ENCODE measurements at regions not wholly inside any gene's neighbourhood (a gene's known extent, or its start where the extent isn't known, plus 50 kb on each side); places are given as distances from the start of the nearest gene placed in this dataset.

DNA sequence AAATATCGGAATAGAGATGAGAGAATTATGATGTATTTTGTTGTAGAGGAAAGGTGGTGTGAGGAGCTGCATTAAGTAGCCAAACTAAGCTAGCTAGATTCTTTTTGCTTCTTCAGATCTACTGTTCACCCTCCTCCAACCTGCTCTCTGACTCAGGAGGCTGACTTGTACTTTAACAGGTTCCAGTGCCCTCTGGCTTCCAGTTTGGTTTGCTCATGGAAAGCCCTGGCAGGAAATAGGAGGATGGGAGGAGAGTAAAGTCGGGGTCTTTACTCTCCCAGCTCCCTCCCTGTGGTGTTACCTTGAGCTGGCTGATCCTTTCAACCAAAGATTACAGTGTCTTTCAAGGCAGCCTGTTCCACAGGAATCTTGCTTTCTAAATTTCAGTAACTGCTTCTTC lies 277.0 kb upstream of the EDA2R start:
- TF ChIP-seq, protein P1, sequence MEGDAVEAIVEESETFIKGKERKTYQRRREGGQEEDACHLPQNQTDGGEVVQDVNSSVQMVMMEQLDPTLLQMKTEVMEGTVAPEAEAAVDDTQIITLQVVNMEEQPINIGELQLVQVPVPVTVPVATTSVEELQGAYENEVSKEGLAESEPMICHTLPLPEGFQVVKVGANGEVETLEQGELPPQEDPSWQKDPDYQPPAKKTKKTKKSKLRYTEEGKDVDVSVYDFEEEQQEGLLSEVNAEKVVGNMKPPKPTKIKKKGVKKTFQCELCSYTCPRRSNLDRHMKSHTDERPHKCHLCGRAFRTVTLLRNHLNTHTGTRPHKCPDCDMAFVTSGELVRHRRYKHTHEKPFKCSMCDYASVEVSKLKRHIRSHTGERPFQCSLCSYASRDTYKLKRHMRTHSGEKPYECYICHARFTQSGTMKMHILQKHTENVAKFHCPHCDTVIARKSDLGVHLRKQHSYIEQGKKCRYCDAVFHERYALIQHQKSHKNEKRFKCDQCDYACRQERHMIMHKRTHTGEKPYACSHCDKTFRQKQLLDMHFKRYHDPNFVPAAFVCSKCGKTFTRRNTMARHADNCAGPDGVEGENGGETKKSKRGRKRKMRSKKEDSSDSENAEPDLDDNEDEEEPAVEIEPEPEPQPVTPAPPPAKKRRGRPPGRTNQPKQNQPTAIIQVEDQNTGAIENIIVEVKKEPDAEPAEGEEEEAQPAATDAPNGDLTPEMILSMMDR (IDR thresholded peaks at IDR 0.05; ENCODE audit: extremely low read depth, insufficient read depth, missing control alignments), result no peak
- no peak for DNase-seq (ENCODE audit: low spot score)
- in situ Hi-C loops (cut with MboI; ENCODE audit: low pct_unique_long_range_greater_than_20kb, low sequenced_read_pairs, unreplicated experiment), result no loop called here

DNA sequence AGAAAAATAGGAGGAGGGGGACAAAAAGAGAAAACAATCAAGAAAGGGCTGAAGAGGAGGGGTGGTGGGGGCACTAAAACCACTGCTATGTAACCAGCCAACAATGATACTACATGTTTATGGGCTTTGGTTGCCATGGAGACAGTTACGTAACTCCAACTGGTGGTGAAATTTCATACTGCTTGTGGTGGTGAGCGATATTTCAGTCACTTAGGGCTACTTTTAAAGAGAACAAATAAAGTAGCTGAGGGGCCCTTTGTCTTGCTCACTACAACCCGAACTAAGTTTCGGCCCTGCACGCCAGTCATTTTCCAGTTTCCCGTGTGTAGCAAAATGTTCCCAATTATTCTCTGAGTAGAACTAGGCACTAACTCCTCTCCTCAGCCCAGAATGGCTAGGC lies 275.2 kb upstream of the EDA2R start:
- no peak for DNase-seq (ENCODE audit: low spot score)
- TF ChIP-seq, protein P1 (IDR thresholded peaks at IDR 0.05; ENCODE audit: extremely low read depth, insufficient read depth, missing control alignments), result no peak
- in situ Hi-C loops (cut with MboI; ENCODE audit: low pct_unique_long_range_greater_than_20kb, low sequenced_read_pairs, unreplicated experiment), result no loop called here

DNA sequence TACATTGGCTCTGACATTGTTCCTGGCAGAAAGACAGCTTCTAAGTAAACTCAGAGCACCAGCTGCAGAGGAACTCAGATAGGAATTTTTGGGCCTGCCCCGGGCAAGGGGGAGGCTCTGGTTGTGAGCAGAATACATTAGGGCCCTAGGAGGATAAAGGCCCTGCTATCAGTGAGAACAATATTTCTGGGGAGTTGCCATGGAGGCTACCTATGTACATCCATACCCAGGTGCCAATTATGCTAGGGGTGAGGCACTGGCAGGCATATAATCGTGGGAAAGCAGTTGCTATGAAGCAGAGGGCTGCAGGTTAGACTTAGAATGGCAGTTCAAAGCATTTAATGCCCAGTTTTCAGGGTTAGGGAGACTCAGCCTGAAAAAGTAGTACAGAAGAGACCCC lies 273.5 kb upstream of the EDA2R start:
- in situ Hi-C loops (cut with MboI; ENCODE audit: low pct_unique_long_range_greater_than_20kb, low sequenced_read_pairs, unreplicated experiment), result no loop called here
- no peak for DNase-seq (ENCODE audit: low spot score)
- TF ChIP-seq, protein P1 (IDR thresholded peaks at IDR 0.05; ENCODE audit: extremely low read depth, insufficient read depth, missing control alignments), result no peak

DNA sequence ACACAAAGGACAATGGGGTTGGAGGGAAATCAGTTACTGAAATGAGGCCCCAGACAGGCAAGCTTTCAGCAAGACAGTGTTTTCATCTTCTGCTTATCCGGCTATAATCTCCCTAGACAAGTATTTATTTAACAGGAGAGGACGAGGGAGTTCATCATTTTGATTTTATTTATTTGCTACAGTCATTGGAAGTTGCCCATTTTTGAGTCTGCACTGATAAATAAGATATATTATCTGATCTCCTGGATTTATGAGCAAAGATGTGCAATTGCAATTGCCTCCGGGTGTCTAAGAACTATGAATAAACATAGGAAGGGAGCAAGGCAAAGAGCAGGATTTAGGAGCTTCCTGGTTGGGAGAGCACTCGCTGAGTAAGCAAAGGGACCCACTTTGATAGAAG lies 263.2 kb upstream of the EDA2R start:
- no peak for DNase-seq (ENCODE audit: low spot score)
- in situ Hi-C loops (cut with MboI; ENCODE audit: low pct_unique_long_range_greater_than_20kb, low sequenced_read_pairs, unreplicated experiment), result no loop called here
- TF ChIP-seq, protein P1 (IDR thresholded peaks at IDR 0.05; ENCODE audit: extremely low read depth, insufficient read depth, missing control alignments), result no peak

DNA sequence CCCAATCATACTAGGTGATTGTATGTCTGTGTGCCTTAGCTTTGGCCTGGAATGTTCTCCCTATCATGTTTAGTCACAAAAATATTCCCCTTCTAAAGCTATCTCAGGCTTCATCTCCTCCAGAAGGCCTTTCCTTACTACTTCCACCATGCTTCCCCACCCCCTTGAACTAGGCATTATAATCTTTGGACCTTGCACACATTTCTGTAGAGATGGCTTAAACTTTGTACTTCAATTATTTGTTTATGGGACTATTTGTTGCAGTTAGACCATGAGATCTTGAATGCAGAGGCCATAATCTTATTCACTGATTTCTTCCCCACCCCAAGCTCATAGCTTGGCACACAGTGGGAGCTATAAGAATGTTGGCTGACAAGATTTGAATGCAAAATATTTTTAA lies 262.0 kb upstream of the EDA2R start:
- TF ChIP-seq, protein P1 (IDR thresholded peaks at IDR 0.05; ENCODE audit: extremely low read depth, insufficient read depth, missing control alignments), result no peak
- in situ Hi-C loops (cut with MboI; ENCODE audit: low pct_unique_long_range_greater_than_20kb, low sequenced_read_pairs, unreplicated experiment), result no loop called here
- DNase-seq (ENCODE audit: low spot score), result no peak

DNA sequence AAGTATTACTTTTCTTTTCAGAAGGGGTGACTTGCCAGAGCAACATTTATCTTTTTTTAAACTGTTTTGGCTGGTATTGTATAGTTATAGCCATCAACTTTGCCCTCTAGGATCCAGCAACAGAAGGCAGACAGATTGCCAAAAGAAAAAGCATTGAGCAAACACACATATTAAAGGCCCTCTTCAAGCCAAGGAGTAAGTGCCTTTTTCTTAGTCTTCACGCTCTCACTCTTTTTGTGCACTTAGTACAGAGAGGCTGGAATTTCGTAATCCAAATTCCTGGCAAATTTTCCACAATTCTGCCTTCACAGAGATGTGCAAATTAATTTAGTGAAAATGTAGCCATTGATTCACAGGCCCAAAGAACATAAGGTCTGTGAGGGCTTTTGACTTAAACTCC lies 253.1 kb upstream of the EDA2R start:
- in situ Hi-C loops (cut with MboI; ENCODE audit: low pct_unique_long_range_greater_than_20kb, low sequenced_read_pairs, unreplicated experiment), result no loop called here
- DNase-seq (ENCODE audit: low spot score), result no peak
- TF ChIP-seq, protein P1 (IDR thresholded peaks at IDR 0.05; ENCODE audit: extremely low read depth, insufficient read depth, missing control alignments), result no peak

DNA sequence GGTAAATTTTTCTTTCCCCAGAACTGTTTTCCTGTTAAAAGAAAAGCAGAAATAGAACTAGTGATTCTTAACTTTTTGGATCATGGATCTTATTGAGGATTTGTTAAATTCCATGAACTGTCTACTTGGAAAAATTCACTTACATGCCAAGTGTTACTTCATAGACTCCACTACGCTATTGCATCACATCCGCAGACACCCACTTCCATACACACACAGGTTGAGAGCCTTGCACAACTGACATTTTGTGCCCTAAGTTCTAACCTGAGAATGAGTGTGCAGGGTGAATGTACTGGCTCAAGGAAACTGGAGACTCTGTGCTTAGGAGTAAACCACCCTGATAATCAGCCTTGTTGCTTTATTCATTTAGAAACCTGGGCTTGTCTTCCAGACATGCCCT lies 250.5 kb upstream of the EDA2R start:
- TF ChIP-seq, protein P1 (IDR thresholded peaks at IDR 0.05; ENCODE audit: extremely low read depth, insufficient read depth, missing control alignments), result no peak
- no peak for DNase-seq (ENCODE audit: low spot score)
- in situ Hi-C loops (cut with MboI; ENCODE audit: low pct_unique_long_range_greater_than_20kb, low sequenced_read_pairs, unreplicated experiment), result no loop called here

Data from GM13977 (cell line).